GM18511 (cell line): ENCODE measurements at regions not wholly inside any gene's neighbourhood (a gene's known extent, or its start where the extent isn't known, plus 50 kb on each side); places are given as distances from the start of the nearest gene placed in this dataset.
"Not testable (repeated sequence)": the region's sequence is repeated elsewhere in the genome, so short reads cannot be mapped to it uniquely, and the experiment has no call there.

Experiments used
- ATAC-seq: cut with Tn5 transposase; IDR thresholded peaks from one replicate; pipeline ENCODE4 v1.9.1; 2021; ENCODE audit warnings: mild to moderate bottlenecking, moderate library complexity; ENCODE audit not compliant: unreplicated experiment

DNA sequence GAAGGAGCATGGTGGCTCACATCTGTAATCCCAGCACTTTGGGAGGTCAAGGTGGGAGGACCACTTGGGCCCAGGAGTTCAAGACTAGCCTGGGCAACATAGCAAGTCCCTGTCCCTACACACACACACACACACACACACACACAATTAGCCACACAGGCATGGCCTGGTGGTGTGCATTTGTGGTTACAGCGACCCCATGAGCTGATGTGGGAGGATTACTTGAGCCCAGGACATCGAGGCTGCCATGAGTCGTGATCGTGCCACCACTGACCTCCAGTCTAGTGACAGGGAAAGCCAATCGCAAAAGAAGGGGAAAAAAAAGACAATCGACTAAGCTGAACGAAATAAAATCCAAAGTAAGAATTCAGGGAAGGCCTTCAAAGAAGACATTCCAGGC, 67.9 kb downstream of the TBX3 start:
- ATAC-seq, result no peak

DNA sequence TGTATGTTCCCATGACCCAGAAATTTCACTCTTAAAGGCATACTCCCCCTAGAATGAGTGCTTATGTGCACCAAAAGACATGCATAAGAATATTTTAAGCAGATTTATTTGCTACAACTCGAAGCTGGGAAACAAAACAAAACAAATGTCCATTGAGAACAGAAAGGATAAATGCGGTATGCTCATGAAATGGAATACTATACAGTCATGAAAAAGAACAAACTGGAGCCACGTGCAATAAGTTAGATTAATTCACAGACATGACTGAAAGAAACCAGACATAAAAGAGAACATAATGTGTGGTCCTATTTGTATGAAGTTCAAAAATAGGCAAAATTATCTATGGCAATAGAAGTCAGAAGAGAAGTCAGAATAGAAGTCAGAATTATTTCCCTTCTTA, 69.9 kb downstream of the TBX3 start:
- no peak for ATAC-seq

DNA sequence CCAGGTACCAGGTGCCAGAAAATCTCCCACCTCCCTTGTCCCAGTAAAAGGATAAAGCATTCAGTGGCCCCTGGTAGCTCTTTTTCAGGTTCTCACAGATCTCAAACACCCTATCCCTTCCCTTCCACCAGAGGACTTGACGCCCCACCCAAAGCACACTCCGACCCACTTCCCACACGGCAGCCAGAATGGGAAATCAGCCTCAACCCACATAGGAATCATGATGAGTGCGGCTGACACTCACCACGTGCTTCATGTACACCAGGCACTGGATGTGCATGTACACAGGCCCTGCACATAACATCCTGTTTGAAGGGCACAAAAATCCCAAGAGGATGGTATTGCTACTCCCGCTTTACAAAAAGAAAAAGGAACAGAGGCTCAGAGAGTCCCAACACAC, 71.9 kb downstream of the TBX3 start:
- ATAC-seq, result no peak

DNA sequence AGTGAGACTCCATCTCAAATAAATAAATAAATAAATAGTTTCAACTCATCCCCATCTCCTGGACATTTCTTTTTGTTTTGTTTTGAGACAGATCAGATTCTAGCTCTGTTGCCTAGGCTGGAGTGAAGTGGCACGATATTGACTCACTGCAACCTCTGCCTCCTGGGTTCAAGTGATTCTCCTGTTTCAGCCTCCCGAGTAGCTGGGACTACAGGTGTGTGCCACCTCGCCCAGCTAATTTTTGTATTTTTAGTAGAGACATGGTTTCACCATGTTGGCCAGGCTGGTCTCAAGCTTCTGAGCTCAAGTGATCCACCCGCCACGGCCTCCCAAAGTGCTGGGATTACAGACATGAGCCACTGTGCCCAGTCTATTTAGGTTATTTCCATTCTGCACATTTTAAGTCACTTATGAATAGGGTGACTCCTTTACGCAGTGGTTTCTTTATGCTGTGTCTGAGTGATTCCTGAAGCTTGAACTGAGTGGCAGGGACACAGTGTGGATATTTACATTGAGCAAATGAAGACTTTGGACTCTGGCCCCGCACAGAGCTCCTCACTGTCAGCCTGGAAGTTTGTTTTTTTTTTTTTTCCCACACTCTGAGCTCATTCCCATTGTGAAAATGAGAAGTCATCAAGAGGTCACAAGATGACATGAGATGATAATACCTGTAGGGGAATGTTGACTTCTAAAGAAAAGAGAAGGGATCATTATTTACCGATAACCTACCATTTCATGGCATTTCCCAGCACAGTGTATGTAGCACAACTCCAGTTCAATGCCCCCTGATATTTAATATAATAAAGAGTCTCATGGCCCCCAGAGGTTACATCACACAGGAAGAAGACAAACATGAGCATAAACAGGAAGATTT, 72.6 kb downstream of the TBX3 start:
- no peak for ATAC-seq

DNA sequence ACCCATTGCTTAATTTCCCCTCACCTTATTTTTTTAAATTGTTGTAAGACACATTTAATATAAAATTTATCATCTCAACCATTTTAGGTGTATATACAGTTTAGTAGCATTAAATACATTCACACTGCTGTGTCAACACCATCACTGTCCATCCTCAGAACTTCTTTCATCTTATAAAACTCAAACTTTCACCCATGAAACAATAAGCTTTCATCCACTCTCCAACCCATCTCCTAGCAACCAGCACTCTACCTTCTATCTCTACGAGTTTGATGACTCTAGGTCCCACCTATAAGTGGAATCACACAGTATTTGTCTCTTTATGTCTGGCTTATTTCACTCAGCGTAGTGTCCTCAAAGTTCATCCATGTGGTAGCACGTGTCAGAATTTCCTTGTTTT, 75.5 kb downstream of the TBX3 start:
- no peak for ATAC-seq

DNA sequence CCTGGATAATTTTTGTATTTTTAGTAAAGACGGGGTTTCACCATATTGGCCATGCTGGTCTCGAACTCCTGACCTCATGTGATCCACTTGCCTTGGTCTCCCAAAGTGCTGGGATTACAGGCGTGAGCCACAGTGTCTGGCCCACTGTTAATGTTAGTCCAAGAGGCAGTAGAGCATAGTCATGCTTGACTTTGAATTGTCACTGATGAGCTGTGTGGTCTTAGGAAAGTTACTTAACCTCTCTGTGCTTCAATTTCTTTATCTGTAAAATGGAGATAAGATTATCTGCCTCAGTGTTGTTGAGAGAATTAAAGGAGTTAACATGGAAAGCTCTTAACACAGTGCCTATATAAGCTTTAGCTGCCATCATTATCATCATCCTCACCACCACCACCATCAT, 78.1 kb downstream of the TBX3 start:
- ATAC-seq, result no peak

DNA sequence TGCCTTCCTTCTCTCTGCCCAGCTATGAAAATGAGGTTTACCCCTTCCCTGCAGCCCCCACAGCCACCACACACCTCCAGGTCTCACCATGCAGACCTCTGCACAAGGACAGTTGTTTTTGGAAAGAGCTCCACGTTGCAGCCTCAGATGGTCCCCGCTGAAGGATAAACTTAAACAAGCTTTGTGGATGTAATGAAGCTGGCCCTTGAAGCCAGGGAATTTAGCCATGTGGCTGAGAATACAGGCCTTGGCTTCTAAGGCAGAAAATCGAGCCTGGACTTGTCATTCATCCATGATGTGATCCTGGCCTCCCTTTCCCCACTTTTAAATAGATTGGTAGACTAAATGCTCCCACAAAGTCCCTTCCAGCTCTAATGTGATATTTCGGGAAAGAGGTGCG, 79.4 kb downstream of the TBX3 start:
- no peak for ATAC-seq

DNA sequence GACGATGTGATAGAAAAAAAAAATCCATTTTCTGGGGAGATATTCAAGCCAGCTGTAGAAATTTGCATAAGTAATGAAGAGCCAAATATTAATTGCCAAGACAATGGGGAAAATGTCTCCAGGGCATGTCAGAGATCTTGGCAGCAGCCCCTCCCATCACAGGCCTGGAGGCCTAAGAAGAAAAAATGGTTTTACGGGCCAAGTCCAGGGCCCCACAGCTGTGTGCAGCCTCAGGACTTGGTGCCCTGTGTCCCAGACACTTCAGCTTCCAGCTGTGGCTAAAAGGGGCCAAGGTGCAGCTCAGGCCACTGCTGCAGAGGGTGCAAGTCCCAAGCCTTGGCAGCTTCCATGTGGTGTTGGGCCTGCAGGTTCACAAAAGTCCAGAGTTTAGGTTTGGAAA, 83.4 kb downstream of the TBX3 start:
- not testable (repeated sequence) for ATAC-seq

DNA sequence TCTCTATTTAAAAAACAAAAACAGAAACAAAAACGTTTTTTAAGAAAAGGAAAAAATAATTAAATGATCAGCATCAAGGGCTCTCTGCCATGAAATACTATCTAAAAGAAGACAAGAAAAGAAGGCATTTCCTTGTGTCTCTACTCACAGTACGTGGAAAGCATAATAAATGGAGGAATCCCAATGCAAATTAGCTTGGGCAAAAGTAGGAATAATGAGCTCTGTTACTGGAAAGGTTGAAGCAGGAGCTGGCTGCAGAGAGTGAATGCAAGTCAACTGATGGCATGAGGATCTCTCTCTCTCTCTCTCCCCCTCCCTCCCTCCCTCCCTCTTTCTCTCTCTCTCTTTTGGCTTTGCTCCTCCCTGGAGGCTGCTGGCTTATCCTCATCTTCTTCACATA, 85.9 kb downstream of the TBX3 start:
- ATAC-seq, result no peak

DNA sequence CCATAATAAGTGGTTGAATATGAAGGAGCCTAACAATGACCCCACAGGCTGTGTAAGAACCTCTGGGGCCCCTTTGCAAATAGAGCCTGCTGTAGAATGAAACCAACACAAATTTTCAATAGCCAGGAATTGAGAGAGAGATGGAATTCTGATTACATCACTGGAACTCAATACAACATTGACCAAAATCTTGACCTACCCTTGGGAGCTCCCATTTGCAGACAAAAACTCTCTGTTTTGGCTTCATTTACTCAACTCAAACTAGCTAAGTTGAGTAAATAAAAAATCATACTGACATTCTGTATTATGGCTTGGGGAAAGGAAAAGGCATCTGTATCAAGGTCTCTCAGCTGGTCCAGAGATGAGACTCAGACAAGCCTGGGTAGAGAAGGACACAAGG, 91.0 kb downstream of the TBX3 start:
- ATAC-seq, result no peak

DNA sequence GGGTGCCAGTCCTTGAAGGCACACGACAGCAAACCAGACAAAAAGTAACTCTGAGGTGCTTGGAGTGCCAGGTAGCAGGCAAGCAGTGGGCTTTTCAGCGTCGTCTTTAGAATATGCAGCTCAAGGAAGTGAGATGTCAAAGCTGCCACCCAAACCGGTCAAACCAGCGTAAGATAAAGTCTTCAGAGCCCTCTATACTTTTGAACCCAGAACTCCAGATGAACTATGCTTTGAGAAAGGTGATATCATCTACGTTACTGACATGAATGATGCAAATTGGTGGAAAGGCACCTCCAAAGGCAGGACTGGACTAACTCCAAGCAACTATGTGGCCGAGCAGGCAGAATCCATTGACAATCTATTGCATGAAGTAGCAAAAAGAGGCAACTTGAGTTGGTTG, 95.9 kb downstream of the TBX3 start:
- ATAC-seq, result no peak

DNA sequence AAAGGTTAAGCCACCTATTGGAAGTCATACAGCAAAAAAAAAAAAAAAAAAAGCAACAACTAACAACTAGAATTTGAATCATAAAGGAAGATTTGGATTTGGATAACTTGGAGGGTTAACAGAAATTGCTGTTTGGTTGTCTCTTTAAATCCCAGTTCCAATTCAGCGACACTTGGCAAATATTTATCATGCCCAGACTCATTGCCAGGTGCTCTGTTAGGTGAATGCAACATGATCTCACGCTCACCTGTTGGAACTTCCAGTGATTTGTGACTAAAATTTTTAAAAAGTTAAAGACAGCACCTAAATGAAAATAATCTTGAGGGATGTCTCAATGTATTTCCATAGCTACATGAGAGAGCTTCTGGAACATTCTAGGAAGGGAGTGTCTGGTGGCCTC, 103.7 kb downstream of the TBX3 start:
- no peak for ATAC-seq

DNA sequence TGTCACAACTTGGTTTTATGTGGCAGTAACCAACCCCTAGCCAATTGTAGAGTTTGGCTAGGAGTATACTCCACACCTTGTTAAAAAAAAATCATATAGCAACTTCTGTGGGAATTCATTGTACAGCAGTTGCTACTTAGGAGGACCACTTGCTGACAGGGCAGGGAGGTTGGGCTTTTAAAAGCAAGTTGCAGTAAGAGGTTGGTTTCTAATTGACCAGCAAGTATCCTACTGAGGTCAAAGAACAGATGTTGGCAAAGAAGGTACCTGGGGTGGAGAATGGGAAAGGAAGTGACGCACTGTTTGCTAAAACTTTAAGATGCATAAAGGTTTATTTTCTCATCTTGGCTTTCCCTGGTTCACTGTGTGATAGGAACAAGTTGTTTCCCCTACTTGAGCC, 104.6 kb downstream of the TBX3 start:
- ATAC-seq, result no peak

DNA sequence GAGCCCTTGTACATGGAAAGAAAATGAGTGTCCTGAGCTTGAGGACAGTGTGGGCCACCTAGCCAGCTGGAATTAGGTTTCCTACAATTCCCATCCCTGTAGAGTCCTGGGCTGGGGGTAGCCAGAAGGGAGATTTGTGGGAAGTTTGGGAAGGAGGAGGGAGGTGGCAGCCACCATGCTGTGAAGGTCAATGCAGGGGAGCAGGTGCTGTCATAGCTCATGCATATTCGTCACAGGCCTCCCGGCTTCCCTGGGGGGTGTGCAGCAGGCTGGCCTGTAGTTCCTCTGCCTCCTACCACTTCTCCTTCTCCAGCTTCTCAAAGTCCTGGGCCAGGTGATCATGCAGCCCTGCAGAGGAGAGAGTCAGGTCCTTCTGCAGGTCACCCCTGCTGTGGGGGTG, 121.3 kb downstream of the TBX3 start:
- no peak for ATAC-seq

DNA sequence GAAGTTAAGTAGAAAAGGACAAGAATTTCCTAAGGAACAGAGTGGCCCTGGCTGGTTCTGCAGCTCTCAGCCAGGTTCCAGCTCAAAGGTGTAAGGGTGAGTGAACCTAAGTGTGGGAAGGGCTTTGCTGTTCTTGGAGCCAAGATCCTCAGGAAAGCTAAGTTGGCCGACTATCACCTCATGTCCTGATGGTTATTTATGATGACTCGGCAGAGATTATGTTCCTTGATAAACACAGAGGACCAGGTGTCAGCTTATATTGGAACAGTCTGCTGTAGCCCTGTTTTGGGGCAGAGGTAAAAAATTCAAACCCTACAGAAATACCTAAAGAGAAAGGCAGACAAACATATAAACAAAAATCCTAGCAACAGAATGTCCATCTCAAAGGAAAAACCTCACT, 128.5 kb downstream of the TBX3 start:
- ATAC-seq, result no peak

DNA sequence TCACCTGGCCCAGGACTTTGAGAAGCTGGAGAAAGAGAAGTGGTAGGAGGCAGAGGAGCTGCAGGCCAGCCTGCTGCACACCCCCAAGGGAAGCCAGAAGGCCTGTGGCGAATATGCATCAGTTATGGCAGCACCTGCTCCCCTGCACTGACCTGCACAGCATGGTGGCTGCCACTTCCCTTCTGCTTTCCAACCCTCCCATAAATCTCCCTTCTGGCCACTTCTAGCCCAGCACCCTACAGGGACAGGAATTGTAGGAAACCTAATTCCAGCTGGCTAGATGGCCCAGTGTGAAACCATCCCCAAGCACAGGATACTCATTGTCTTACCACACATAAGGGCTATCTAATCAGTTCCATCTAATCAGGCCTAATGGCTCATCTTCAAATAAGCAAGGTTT, 136.3 kb downstream of the TBX3 start:
- ATAC-seq, result no peak

DNA sequence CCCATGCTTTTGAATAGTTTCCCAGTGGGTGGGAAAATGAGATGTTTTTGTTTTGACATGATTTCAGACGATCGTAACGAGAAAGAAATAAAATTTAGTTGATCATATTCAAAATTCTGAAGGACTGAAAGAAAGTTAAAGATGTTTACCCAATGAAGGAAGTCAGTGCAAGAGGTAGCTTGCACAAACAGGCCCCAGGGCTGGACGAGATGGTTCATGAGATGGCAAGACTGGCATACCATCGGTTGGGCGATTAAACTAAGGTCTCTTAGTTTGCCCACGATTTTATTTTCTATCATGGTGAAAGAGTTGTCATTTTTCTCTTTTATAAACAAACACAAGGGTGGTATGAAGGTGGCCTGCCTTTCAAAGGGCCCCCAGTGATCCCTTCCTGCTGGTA, 124.5 kb upstream of the TBX5 start:
- no peak for ATAC-seq

DNA sequence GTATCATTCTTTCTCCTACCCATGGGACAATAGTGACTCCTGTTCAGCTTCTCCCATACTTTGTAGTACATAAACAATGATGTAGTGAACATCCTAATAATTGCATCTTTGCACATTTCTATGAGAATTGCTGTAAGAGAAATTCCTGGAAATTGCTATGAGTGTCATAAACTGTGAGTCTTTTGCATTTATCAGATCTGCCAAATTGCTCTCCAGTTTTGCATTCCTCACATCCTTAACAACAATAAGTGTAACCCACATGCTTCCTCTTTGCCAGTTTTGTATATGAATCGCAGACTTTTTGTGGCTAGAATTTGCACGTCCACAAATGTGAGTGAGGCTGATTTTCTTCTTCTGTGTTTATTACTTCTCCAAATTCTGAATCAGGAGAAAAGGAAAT, 124.0 kb upstream of the TBX5 start:
- ATAC-seq, result no peak

DNA sequence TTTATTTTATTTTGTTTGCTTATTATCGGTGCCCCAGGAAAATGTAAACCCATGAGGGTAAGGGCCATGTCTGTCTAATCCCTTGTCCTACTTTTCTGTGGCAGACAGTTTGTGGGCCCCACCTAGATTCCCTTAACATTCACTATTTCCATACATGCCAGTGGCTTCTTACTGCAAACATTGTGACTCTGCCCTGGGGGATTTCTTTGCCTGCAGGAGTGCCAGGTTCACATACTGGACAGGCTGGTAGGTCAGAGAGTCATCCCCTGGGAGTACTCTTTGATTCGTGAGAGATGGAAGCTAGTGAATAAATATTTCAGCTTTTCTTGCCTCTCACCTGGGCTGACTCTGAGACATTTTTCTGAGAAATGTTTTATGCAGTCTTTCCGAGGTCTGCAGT, 122.8 kb upstream of the TBX5 start:
- no peak for ATAC-seq

DNA sequence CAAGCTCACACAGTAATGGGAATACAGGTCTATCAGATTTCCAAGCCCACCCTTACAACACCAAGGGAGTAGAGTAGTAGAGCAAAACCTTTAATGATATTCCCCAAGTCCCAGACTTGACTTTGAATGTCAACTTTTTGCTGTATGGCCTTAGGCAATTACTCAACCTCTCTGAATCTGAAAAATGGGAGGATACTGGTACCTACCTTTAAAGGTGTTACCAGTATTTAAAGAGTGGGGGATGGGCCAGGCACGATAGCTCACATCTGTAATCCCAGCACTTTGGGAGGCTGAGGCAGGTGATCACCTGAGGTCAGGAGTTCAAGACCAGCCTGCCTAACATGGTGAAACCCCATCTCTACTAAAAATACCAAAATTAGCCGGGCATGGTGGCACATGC, 115.2 kb upstream of the TBX5 start:
- not testable (repeated sequence) for ATAC-seq

DNA sequence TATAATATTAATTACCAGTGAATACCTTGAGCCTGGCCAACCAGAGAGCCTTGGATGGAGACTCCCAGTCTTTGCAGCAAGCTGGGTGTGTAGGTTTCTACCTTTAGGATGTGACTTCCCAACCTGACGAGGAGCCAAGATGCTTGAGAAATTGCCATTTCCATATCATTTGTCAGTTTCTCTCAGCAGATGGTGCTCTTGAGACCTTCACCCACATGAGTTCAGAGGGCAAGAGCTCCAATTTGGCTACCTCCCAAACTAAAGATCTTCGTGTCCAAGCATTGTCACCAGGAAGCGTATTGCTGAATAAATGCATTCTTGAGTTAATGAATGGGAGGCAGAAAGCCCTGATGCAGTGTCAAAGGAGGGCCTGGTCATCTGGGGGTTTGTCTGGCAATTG, 106.4 kb upstream of the TBX5 start:
- ATAC-seq, result no peak

DNA sequence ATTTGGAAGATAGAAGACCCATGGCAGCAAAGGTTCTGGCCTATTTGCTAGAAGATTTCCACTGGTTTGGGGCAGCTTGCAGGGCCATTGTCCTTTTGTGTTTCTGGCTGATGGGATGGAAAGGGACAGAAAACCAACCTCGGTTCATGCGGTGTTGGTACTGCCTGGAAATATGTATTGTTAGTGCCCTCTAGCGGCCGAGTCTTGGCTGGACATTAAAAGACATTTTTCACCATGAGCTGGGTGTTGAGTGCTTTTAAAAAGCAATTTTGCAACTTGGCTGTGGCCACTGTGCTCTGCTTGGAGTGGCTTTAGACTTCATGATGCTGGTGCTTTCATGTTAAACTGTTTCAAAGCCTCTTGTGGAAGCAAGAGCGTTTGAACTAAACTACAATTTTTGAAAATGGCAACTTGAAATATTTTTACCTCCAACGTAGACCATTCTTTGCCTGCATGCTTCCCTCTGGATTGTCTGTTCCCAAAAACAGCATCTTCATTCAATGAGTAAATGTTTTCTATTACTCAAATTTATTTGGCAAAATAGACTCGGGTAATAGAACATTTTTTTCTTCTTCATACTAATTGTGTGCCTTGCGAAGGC, 102.7 kb upstream of the TBX5 start:
- peak; percentile 54 for ATAC-seq

DNA sequence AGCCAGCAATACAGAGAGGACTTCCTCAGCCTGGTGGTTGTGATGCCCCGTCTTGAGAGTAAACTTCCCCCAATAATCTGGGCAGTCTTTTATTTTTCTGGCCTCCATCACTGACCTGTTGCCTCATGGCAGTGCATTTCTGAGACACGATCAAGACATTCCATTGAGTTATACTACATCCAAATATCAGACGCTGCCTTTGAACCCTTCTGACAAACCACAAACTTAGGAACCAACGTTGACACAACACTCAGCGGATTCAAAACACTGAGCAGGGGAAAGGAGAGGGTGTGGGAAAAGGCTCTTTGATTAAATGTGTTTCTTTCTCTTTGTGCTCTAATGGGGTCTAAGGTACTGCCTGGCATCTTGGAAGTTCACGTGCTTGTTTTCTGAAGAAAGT, 100.7 kb upstream of the TBX5 start:
- ATAC-seq, result no peak
